Fibroblast of lung (primary cell): ENCODE measurements at regions not wholly inside any gene's neighbourhood (a gene's known extent, or its start where the extent isn't known, plus 50 kb on each side); places are given as distances from the start of the nearest gene placed in this dataset.

ENCODE experiments used
- CTCF ChIP-seq, 2 donors: IDR thresholded peaks in 1 of 2; conservative IDR thresholded peaks in 1 of 2; 1 replicate in 1 of 2; 2 replicates in 1 of 2; pipeline ENCODE4 v1.5.1; 2011 to 2012; ENCODE audit warnings: low read length in 2 of 2, control low read depth in 1 of 2, inconsistent platforms in 1 of 2, low read depth in 1 of 2, mild to moderate bottlenecking in 1 of 2
- EZH2 ChIP-seq: IDR thresholded peaks from 2 replicates; pipeline ENCODE4 v1.5.1; 2012; ENCODE audit warnings: low read length, control low read depth, mild to moderate bottlenecking; ENCODE audit errors: missing control alignments

- TF ChIP-seq EZH2 (no peak), CTCF (conservative IDR thresholded peaks at IDR 0.05 in 1 of 2, IDR thresholded peaks at IDR 0.05 in 1 of 2; ENCODE audit: low read depth in 1 of 2, low read length in 2 of 2) (no peak)
Measured at GRCh38 chr20:16953858-16954257, 205.7 kb downstream of the OTOR start.
